GM18861 (cell line): ENCODE measurements at regions not wholly inside any gene's neighbourhood (a gene's known extent, or its start where the extent isn't known, plus 50 kb on each side); places are given as distances from the start of the nearest gene placed in this dataset.

Experiments
- ATAC-seq: cut with Tn5 transposase; IDR thresholded peaks from one replicate; pipeline ENCODE4 v1.9.1; 2021; ENCODE audit not compliant: unreplicated experiment

- ATAC-seq: no peak
These were observed 74.5 kb upstream of the FRY start for GRCh38 chr13:31956980-31957644.

- no peak for ATAC-seq
These were observed 73.8 kb upstream of the FRY start for GRCh38 chr13:31957772-31958171.

DNA sequence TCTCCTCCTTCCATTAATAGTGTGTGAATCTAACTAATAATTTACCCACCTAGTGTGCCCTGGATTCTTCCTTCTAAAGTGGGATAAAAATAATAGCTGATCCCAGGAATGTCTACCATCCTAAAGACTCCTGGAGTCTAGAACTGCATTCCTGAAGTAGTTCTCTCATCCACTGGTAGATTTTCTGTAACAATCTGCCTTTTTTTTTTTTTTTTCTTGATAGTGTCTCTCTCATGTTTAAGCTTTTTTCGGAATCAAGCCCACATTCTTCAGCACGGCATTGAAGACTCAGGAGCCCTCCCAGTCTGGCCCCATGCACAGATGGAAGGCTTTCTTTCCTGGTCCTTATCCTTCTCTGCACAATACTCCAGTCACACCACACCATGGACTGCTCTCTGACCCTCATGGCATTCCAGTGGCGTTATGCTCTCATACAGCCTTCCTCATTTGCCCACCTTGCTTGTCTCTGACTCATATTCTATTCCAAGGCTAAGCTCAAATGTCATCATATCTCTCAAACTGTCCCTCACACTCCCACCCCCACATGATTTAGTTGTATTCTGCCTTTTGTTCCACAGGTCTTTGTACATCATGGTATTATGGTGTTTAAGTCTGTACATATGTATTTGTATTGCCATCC is 68.7 kb upstream of the FRY start:
- no peak for ATAC-seq

DNA sequence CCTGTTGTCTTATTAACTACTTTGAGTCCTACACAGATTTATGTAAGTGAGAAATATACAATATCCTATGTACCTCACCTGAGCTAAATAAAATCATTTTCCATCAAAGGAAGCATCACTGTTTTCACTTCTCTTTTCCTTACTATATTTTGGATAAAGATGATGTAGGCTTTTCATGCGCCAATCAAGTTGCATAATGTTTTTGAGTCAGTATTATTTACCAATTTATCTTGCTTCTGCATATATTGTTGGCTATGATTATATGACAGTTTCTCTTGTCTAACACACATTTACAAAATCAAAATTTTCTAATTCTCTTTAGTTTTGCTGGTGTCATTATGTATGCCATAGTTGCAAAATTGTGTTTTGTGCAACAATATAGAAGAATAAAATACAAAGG is 67.9 kb upstream of the FRY start:
- no peak for ATAC-seq

GRCh38 chr13:31964168-31964567 is 67.4 kb upstream of the FRY start:
- ATAC-seq: no peak

DNA sequence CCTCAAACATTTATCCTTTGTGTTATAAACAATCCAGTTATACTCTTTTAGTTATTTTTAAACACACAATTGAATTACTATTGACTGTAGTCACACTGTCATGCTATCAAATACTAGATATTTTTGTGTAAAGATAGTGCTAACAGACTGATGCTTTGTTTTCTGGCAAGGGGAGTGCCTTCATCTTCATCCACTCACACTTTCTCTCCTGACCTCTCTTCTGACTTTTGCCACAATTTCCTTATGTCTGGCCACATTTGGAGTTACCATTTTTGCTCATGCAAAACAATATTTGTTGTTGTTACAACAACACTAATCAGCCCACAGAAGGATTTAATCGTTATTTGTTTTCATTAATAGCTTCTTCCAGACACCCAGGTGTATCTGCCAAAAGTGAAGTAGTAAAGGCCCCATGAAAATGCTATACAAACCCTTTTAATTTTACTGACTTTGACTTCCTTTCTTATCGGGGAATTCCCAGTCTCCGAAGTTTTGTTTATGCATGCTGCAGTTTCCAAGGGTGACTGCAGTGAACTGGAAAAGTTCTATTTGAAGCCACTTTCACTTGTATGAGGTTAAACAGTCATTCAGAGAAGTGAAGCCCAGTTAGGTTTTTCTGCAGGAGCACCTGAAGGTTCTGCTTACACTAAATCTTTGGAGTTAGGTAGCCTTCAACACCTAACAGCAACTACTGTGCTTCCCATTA is 66.1 kb upstream of the FRY start:
- peak; percentile 92 for ATAC-seq

DNA sequence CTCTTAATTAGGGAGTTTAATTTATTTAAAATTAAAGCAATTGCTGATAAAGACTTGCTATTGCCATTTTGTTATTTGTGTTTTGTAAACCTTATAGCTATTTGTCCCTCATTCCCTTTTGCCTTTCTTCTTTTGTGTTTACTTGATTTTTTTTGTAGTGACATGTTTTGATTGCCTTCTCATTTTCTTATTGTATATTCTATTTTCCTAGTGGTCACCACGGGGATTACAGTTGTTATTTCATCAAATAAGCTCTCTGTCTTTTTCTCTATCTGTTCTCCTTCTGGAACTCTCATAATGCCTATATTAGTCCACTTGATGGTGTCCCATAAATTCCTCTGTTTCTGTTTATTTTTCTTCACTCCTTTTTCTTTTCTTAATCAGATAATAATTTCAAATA is 64.4 kb upstream of the FRY start:
- ATAC-seq: no peak

DNA sequence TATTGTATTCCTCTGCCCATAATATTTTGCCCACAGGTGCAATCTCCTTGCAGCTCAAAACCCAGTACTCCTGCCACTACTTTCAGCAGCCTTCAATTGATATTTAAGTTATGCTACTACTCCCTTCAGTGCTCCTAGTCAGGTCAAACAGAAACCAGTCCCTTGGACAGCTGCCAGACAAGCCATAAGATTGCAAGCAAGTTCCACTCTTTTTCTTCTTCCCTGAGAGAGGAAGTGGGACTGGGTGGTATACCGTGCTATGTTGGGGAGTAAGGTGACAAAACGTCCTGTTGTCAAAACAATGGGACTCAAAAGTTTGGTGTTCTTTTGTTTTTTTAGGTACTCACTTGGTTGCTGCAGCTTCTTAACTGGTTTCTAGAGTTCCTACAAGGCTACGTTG is 63.1 kb upstream of the FRY start:
- no peak for ATAC-seq

DNA sequence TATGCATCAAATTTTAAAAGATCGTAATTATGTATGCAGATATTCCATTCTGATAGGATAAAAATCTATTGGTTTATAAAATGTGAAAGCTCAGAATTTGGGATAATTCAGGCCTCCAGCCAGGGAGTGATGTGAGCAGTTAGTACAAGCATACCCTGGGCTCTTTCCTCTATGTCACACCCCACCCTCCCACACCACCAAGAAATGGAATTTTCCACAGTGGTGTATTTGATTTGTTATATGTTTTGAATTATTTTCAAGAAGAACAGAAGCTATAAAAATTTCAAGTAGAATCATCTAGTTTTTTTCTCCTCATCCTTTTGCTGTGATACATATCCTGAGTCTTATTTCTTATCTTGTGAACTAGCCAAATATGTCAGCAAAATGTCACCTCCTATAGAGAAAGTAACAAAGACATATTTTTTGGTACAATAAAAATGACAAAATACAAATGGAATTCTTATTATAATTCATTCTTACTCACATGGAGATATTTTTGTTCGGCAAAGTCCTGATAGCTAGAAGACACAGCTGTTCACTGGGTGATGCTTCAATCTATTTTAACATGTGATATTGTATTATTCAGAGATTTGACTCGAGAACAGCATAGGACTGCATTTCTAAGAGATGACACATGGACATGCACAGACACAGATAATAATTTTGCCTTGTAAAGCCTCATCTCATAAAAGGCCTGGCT is 61.2 kb upstream of the FRY start:
- no peak for ATAC-seq

GRCh38 chr13:31972453-31972852 is 59.1 kb upstream of the FRY start:
- ATAC-seq: no peak

- ATAC-seq: no peak
These were observed 53.6 kb upstream of the FRY start for GRCh38 chr13:31978021-31978420.

DNA sequence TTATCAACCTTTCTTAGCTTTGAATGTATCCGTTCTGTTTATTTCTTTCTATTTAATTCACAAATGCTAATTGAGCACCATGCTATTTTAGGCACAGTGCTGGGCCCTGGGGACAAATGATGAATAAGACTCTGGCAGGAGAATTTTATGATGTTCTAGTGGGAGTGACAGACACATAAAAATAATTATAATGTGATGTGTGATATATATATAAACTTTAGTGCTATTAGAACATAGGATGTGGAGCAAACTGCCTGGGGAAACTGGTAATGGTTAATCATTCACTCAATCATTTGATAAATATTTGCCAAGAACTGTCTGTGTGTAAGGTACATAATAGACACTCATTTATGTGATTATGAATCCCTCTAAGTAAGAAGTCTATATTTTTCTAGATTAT is 50.7 kb upstream of the FRY start:
- no peak for ATAC-seq
